ENCODE measurements at regions not wholly inside any gene's neighbourhood (a gene's known extent, or its start where the extent isn't known, plus 50 kb on each side); places are given as distances from the start of the nearest gene placed in this dataset.

DNA sequence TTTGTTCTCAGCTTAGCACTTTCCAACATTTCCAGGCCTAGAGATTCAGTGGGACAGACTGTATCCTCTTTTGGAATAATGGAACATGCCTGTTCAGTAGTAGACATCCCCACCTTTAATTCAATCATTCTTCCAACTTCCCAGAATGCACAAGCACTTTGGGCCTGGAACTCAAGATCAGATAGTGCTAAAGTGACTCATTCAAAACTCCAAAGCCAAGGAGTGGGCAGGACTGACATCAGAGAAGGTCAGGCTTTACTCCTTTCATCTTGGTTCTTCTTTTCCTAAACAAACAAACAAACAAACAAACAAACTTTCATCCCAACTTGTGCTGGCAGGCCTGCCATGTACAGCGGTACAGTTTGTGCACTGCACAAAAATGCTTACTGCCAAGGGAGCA, 172.0 kb downstream of the AXIN2 start:
- TF ChIP-seq, protein P1, sequence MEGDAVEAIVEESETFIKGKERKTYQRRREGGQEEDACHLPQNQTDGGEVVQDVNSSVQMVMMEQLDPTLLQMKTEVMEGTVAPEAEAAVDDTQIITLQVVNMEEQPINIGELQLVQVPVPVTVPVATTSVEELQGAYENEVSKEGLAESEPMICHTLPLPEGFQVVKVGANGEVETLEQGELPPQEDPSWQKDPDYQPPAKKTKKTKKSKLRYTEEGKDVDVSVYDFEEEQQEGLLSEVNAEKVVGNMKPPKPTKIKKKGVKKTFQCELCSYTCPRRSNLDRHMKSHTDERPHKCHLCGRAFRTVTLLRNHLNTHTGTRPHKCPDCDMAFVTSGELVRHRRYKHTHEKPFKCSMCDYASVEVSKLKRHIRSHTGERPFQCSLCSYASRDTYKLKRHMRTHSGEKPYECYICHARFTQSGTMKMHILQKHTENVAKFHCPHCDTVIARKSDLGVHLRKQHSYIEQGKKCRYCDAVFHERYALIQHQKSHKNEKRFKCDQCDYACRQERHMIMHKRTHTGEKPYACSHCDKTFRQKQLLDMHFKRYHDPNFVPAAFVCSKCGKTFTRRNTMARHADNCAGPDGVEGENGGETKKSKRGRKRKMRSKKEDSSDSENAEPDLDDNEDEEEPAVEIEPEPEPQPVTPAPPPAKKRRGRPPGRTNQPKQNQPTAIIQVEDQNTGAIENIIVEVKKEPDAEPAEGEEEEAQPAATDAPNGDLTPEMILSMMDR (conservative IDR thresholded peaks at IDR 0.05): no peak
- no peak overlapping the region for H3K27ac ChIP-seq (ENCODE audit: low read depth, low read length)
- H3K4me1 Mint-ChIP-seq: no peaks in the 10 kb centered on the region
- no peaks in the 10 kb centered on the region for H3K27me3 ChIP-seq (ENCODE audit: control insufficient read depth, insufficient read depth, low read length, poor library complexity, severe bottlenecking)
- no peak overlapping the region for H3K9ac ChIP-seq (ENCODE audit: extremely low read depth, low read length, poor library complexity, severe bottlenecking)
- H3K36me3 ChIP-seq (ENCODE audit: control insufficient read depth, insufficient read depth, low read length): no peaks in the 10 kb centered on the region
- H3K27me3 Mint-ChIP-seq (ENCODE audit: insufficient read depth): no peaks in the 10 kb centered on the region
- no peak overlapping the region for H3K4me3 Mint-ChIP-seq
- H3K4me1 ChIP-seq (ENCODE audit: control insufficient read depth, insufficient read depth, low read length): no peaks in the 10 kb centered on the region
- H3K4me3 ChIP-seq (ENCODE audit: low read length): no peak overlapping the region
- H3K36me3 Mint-ChIP-seq (ENCODE audit: low read depth): no peaks in the 10 kb centered on the region
- 89 to 100% methylated on average over 1 of the region's 1 CpG for WGBS, 2 experiments (ENCODE audit: insufficient coverage in 1 of 2, insufficient read length in 1 of 2)
- no peak overlapping the region for H3K27ac Mint-ChIP-seq
- H3K9me3 Mint-ChIP-seq: no peaks in the 10 kb centered on the region
- DNase-seq: no peak
- no peaks in the 10 kb centered on the region for H3K9me3 ChIP-seq (ENCODE audit: control insufficient read depth, low read length)

DNA sequence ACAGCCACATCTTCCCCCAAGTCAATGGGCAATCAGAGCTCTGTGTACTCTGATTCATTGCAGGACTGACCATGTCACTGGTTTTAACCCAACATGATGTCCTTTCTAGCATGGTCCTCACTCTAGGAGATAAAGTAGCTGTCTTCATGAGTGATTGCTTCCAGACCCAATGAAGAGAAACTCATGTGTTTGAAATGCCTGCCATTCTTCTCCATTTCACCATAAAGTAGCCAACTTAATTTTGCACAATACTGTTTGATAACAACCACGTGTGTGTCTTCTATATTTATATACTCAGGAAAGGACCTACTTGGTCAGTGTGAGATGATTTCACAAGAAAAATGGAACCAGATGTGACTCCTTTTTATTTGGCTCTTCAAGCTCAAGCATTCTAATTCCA, 172.5 kb downstream of the AXIN2 start:
- Histone ChIP-seq H3K4me1 (ENCODE audit: control insufficient read depth, insufficient read depth, low read length) (no peaks in the 10 kb centered on the region), H3K4me3 (ENCODE audit: low read length) (no peak overlapping the region), H3K36me3 (ENCODE audit: control insufficient read depth, insufficient read depth, low read length) (no peaks in the 10 kb centered on the region), H3K27ac (ENCODE audit: low read depth, low read length) (no peak overlapping the region), H3K9ac (ENCODE audit: extremely low read depth, low read length, poor library complexity, severe bottlenecking) (no peak overlapping the region), H3K9me3 (ENCODE audit: control insufficient read depth, low read length) (no peaks in the 10 kb centered on the region), H3K27me3 (ENCODE audit: control insufficient read depth, insufficient read depth, low read length, poor library complexity, severe bottlenecking) (no peaks in the 10 kb centered on the region)
- Mint-ChIP-seq H3K4me1 (no peaks in the 10 kb centered on the region), H3K36me3 (ENCODE audit: low read depth) (no peaks in the 10 kb centered on the region), H3K9me3 (no peaks in the 10 kb centered on the region), H3K27me3 (ENCODE audit: insufficient read depth) (no peaks in the 10 kb centered on the region), H3K27ac (no peak overlapping the region), H3K4me3 (no peak overlapping the region)
- WGBS, 2 experiments (ENCODE audit: insufficient coverage in 1 of 2, insufficient read length in 1 of 2): 92 to 100% methylated on average over 1 of the region's 1 CpG
- DNase-seq: no peak
- TF ChIP-seq, protein P1 (conservative IDR thresholded peaks at IDR 0.05): no peak

DNA sequence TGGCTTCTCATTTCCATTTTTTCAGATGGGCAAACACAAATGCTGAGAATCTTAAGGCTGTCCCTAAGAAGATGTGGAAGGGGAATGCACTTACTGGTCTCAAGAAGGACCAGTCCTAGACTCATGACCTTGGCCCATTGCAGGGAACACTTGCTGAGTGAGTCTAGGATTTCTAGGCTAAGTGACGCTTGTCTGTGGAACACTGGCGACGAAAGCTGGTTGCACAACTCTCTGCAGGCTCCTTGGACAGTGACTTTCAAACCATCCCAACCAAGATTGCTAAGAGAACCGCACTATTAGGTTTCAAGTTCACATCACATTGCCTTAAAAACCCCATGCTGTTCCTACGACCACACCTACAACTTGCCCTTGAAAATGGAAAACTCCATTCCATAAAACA, 174.1 kb downstream of the AXIN2 start:
- Histone ChIP-seq H3K4me3 (ENCODE audit: low read length) (no peak overlapping the region), H3K4me1 (ENCODE audit: control insufficient read depth, insufficient read depth, low read length) (no peaks in the 10 kb centered on the region), H3K27ac (ENCODE audit: low read depth, low read length) (no peak overlapping the region), H3K9ac (ENCODE audit: extremely low read depth, low read length, poor library complexity, severe bottlenecking) (no peak overlapping the region), H3K36me3 (ENCODE audit: control insufficient read depth, insufficient read depth, low read length) (no peaks in the 10 kb centered on the region), H3K27me3 (ENCODE audit: control insufficient read depth, insufficient read depth, low read length, poor library complexity, severe bottlenecking) (no peaks in the 10 kb centered on the region), H3K9me3 (ENCODE audit: control insufficient read depth, low read length) (no peaks in the 10 kb centered on the region)
- TF ChIP-seq, protein P1 (conservative IDR thresholded peaks at IDR 0.05): no peak
- no peak for DNase-seq
- no peaks in the 10 kb centered on the region for H3K27me3 Mint-ChIP-seq (ENCODE audit: insufficient read depth)
- no peaks in the 10 kb centered on the region for H3K9me3 Mint-ChIP-seq
- 95 to 98% methylated on average over 5 of the region's 5 CpGs for WGBS, 2 experiments (ENCODE audit: insufficient coverage in 1 of 2, insufficient read length in 1 of 2)
- H3K27ac Mint-ChIP-seq: no peak overlapping the region
- H3K36me3 Mint-ChIP-seq (ENCODE audit: low read depth): no peaks in the 10 kb centered on the region
- H3K4me1 Mint-ChIP-seq: no peaks in the 10 kb centered on the region
- H3K4me3 Mint-ChIP-seq: no peak overlapping the region

Data from endodermal cell (in vitro differentiated cells).